HCT116 (cell line): ENCODE measurements at regions not wholly inside any gene's neighbourhood (a gene's known extent, or its start where the extent isn't known, plus 50 kb on each side); places are given as distances from the start of the nearest gene placed in this dataset.

Source experiments
- ATAC-seq: fragments of 200-7000 bp; cut with Tn5 transposase; 2 replicates; pipeline ENCODE4 v1.9.1; 2020; ENCODE audit warnings: mild to moderate bottlenecking, moderate library complexity
- BruUV-seq: library from RNA; stranded (reverse); fragments of 400-500 nt; replicated peaks from 2 replicates; lab custom pipeline; 2021; lab: Mats Ljungman, UMichigan
- CTCF ChIA-PET: fragments of 300-600 bp; sonication (Branson Sonifier 250); formaldehyde crosslinking; loops from one replicate; lab custom pipeline; 2021; ENCODE audit warnings: antibody characterized with exemption; lab: Charles Lee
- POLR2A ChIA-PET: fragments of 300-600, 350-600 bp; sonication (Branson Sonifier 250); formaldehyde crosslinking; loops from one replicate; lab custom pipeline; 2021; ENCODE audit warnings: antibody characterized with exemption; lab: Charles Lee
- RAD21 ChIA-PET, 2 experiments: fragments of 300-600 bp; sonication (Branson Sonifier 250); formaldehyde crosslinking; loops; one replicate each; lab custom pipeline; 2023; ENCODE audit warnings: low total read pairs in 2 of 2; ENCODE audit not compliant: uncharacterized antibody in 2 of 2, unreplicated experiment in 2 of 2, low non-redundant PET in 1 of 2; lab: Charles Lee
- DNase-seq: peaks from one replicate; pipeline ENCODE4 v3.0.0-alpha.2; 2010; ENCODE audit warnings: low read depth, low spot score
- H2AFZ ChIP-seq: fragments of 200-600 bp; shearing (Covaris generic), sonication (generic); 2 replicates; pipeline ENCODE4 v1.6.1; 2017; ENCODE audit warnings: low read depth, mixed run types, mixed read lengths, antibody characterized with exemption, low read length; ENCODE audit not compliant: poor library complexity, severe bottlenecking
- H3K27ac ChIP-seq: 2 replicates; pipeline ENCODE4 v1.5.1; 2012; ENCODE audit warnings: low read depth, low read length
- H3K27me3 ChIP-seq: fragments of 200-600 bp; sonication (generic); 2 replicates; pipeline ENCODE4 v1.6.1; 2016; ENCODE audit warnings: mixed run types, low read length, mixed read lengths; ENCODE audit not compliant: insufficient read depth
- H3K36me3 ChIP-seq, 2 experiments: fragments of 200-500 bp in 1 of 2; fragments of 200-600 bp in 1 of 2; sonication (Bioruptor generic) in 1 of 2; sonication (generic) in 1 of 2; 2 replicates each; pipeline versions ENCODE4 v1.5.1 to v1.6.1; 2014 to 2016; ENCODE audit warnings: low read length in 2 of 2, inconsistent platforms in 1 of 2, mixed read lengths in 1 of 2, mixed run types in 1 of 2; ENCODE audit not compliant: insufficient read depth in 2 of 2, control insufficient read depth in 1 of 2
- H3K4me1 ChIP-seq, 2 experiments: fragments of 200-600 bp in 1 of 2; sonication (generic) in 1 of 2; 2 replicates each; pipeline versions ENCODE4 v1.5.1 to v1.6.1; 2012 to 2017; ENCODE audit warnings: low read length in 2 of 2, inconsistent platforms in 1 of 2, mild to moderate bottlenecking in 1 of 2, mixed read lengths in 1 of 2, mixed run types in 1 of 2, moderate library complexity in 1 of 2; ENCODE audit not compliant: insufficient read depth in 2 of 2, control insufficient read depth in 1 of 2
- H3K4me2 ChIP-seq: fragments of 200-600 bp; sonication (generic); 2 replicates; pipeline ENCODE4 v1.6.1; 2017; ENCODE audit warnings: mixed run types, low read length, mixed read lengths
- H3K4me3 ChIP-seq, 2 experiments: fragments of 200-600 bp in 1 of 2; sonication (generic) in 1 of 2; replicated peaks in 1 of 2; 2 replicates each; pipeline ENCODE4 v1.5.1; 2011 to 2016; ENCODE audit warnings: low read length in 2 of 2, control low read depth in 1 of 2, low read depth in 1 of 2, mild to moderate bottlenecking in 1 of 2, mixed read lengths in 1 of 2, mixed run types in 1 of 2
- H3K79me2 ChIP-seq: fragments of 200-600 bp; sonication (generic); 2 replicates; pipeline ENCODE4 v1.6.1; 2017; ENCODE audit warnings: mild to moderate bottlenecking, mixed run types, low read length, moderate library complexity, mixed read lengths; ENCODE audit not compliant: insufficient read depth
- H3K9ac ChIP-seq: fragments of 200-600 bp; sonication (generic); 2 replicates; pipeline ENCODE4 v1.6.1; 2016; ENCODE audit warnings: low read length, mixed read lengths
- H3K9me2 ChIP-seq: fragments of 200-600 bp; sonication (generic), shearing (Covaris generic); 2 replicates; pipeline ENCODE4 v1.6.1; 2017; ENCODE audit warnings: mixed run types, mild to moderate bottlenecking, moderate library complexity; ENCODE audit not compliant: insufficient read depth
- H3K9me3 ChIP-seq, 2 experiments: fragments of 200-500 bp in 1 of 2; fragments of 200-600 bp in 1 of 2; sonication (Bioruptor generic) in 1 of 2; sonication (generic) in 1 of 2; 2 replicates each; pipeline ENCODE4 v1.6.1; 2014 to 2017; ENCODE audit warnings: low read length in 2 of 2, mixed read lengths in 2 of 2, inconsistent platforms in 1 of 2, low read depth in 1 of 2, mild to moderate bottlenecking in 1 of 2, mixed run types in 1 of 2, moderate library complexity in 1 of 2; ENCODE audit not compliant: control insufficient read depth in 1 of 2, insufficient read depth in 1 of 2
- H4K20me1 ChIP-seq: fragments of 200-600 bp; sonication (generic), shearing (Covaris generic); 2 replicates; pipeline ENCODE4 v1.6.1; 2017; ENCODE audit warnings: mixed run types, mild to moderate bottlenecking, moderate library complexity; ENCODE audit not compliant: insufficient read depth
- EZH2 ChIP-seq: fragments of 200-600 bp; sonication (generic); IDR thresholded peaks from 2 replicates; pipeline ENCODE4 v1.6.1; 2017; ENCODE audit warnings: antibody characterized with exemption, mixed run types
- FOSL1 ChIP-seq: IDR thresholded peaks from 2 replicates; pipeline ENCODE4 v1.6.1; 2012; ENCODE audit warnings: low read depth
- REST ChIP-seq: IDR thresholded peaks from 2 replicates; pipeline ENCODE4 v1.6.1; 2012; ENCODE audit warnings: low read depth
- SRF ChIP-seq: IDR thresholded peaks from 2 replicates; pipeline ENCODE4 v1.6.1; 2012; ENCODE audit warnings: low read depth
- TCF7L2 ChIP-seq: IDR thresholded peaks from 2 replicates; pipeline ENCODE4 v1.7.0; 2011; ENCODE audit warnings: borderline replicate concordance, inconsistent platforms; ENCODE audit not compliant: insufficient read depth, insufficient read length; ENCODE audit errors: extremely low read depth
- YY1 ChIP-seq: IDR thresholded peaks from 2 replicates; pipeline ENCODE4 v1.6.1; 2011; ENCODE audit warnings: low read length, low read depth, moderate library complexity, mild to moderate bottlenecking; ENCODE audit not compliant: insufficient replicate concordance; ENCODE audit errors: extremely low read depth
- ZBTB33 ChIP-seq: IDR thresholded peaks from 2 replicates; pipeline ENCODE4 v1.6.1; 2011; ENCODE audit warnings: mild to moderate bottlenecking, low read length, moderate library complexity; ENCODE audit not compliant: insufficient replicate concordance; ENCODE audit errors: extremely low read depth
- intact Hi-C: fragments of 100-400 bp; cut with micrococcal nuclease; formaldehyde crosslinking; loops from 2 replicates; pipeline ENCODE4 v1.10.0; 2022

- Histone ChIP-seq H3K27ac (no peak overlapping the region), H3K79me2 (no peaks in the 10 kb centered on the region), H3K4me1 (no peaks in the 10 kb centered on the region), H3K36me3 (no peaks in the 10 kb centered on the region), H3K27me3 (peaks cover 37% of the 10 kb centered on the region), H3K9ac (no peak overlapping the region), H4K20me1 (no peaks in the 10 kb centered on the region), H3K4me3 (no peak overlapping the region), H3K4me2 (no peak overlapping the region), H3K9me3 (no peaks in the 10 kb centered on the region), H2AFZ (no peak overlapping the region), H3K9me2 (no peaks in the 10 kb centered on the region)
- TF ChIP-seq EZH2 (no peak), SRF (no peak), TCF7L2 (no peak), YY1 (no peak), ZBTB33 (no peak), FOSL1 (no peak), REST (no peak)
- no TSS peak for BruUV-seq
- intact Hi-C loops = no loop called here
- CTCF ChIA-PET = no interaction called here
- DNase-seq (no peak), ATAC-seq (no peak)
- RAD21 ChIA-PET = no interaction called here
- POLR2A ChIA-PET = no interaction called here
Measured at GRCh38 chr11:45450189-45450588, 164.0 kb upstream of the SYT13 start.
